GM19193 (cell line): ENCODE measurements at regions not wholly inside any gene's neighbourhood (a gene's known extent, or its start where the extent isn't known, plus 50 kb on each side); places are given as distances from the start of the nearest gene placed in this dataset.

ENCODE experiments used
- POLR2A ChIP-seq: IDR thresholded peaks from 4 replicates; pipeline ENCODE4 v1.6.1; 2011; ENCODE audit not compliant: insufficient read depth, insufficient read length; ENCODE audit errors: extremely low read depth

GRCh38 chr17:77827511-77827910 is 131.0 kb upstream of the TNRC6C start:
- TF ChIP-seq POLR2A = no peak

- no peak for TF ChIP-seq POLR2A
Observed at GRCh38 chr17:77828749-77829539, 129.6 kb upstream of the TNRC6C start.

GRCh38 chr17:77829843-77830799 is 128.4 kb upstream of the TNRC6C start:
- no peak for TF ChIP-seq POLR2A

GRCh38 chr17:77830816-77831473 is 127.6 kb upstream of the TNRC6C start:
- no peak for TF ChIP-seq POLR2A

GRCh38 chr17:77831474-77832179 is 126.9 kb upstream of the TNRC6C start:
- TF ChIP-seq POLR2A = no peak

GRCh38 chr17:77832180-77832560 is 126.3 kb upstream of the TNRC6C start:
- TF ChIP-seq POLR2A = no peak

- TF ChIP-seq POLR2A = no peak
Observed at GRCh38 chr17:77833769-77834168, 124.7 kb upstream of the TNRC6C start.

GRCh38 chr17:77834170-77835115 is 124.1 kb upstream of the TNRC6C start:
- no peak for TF ChIP-seq POLR2A

GRCh38 chr17:77836557-77837041 is 121.9 kb upstream of the TNRC6C start:
- TF ChIP-seq POLR2A = no peak

GRCh38 chr17:77837917-77838316 is 120.6 kb upstream of the TNRC6C start:
- no peak for TF ChIP-seq POLR2A

GRCh38 chr17:77838748-77839697 is 119.5 kb upstream of the TNRC6C start:
- TF ChIP-seq POLR2A = no peak
